ENCODE measurements at regions not wholly inside any gene's neighbourhood (a gene's known extent, or its start where the extent isn't known, plus 50 kb on each side); places are given as distances from the start of the nearest gene placed in this dataset.

DNA sequence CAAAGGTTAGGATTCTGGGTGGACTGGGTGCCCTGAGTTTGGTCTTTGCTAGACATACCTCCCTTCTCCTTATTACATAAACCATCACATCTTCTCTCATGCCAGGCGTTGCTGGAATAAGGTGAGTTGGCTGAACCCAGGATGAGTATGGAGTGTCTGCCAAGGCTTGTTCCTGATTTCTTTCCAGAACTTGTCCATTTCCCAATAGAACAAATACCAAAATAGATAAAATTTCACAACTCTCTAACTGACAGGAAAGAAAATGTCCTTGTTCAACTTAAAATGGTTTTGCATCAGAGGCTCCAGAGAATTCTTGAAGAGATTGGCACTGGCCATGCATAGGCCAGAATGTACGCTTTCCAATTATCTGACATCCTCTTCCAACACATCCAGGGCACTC lies 291.9 kb downstream of the IGSF11 start (continued):
- TF ChIP-seq, protein P1, sequence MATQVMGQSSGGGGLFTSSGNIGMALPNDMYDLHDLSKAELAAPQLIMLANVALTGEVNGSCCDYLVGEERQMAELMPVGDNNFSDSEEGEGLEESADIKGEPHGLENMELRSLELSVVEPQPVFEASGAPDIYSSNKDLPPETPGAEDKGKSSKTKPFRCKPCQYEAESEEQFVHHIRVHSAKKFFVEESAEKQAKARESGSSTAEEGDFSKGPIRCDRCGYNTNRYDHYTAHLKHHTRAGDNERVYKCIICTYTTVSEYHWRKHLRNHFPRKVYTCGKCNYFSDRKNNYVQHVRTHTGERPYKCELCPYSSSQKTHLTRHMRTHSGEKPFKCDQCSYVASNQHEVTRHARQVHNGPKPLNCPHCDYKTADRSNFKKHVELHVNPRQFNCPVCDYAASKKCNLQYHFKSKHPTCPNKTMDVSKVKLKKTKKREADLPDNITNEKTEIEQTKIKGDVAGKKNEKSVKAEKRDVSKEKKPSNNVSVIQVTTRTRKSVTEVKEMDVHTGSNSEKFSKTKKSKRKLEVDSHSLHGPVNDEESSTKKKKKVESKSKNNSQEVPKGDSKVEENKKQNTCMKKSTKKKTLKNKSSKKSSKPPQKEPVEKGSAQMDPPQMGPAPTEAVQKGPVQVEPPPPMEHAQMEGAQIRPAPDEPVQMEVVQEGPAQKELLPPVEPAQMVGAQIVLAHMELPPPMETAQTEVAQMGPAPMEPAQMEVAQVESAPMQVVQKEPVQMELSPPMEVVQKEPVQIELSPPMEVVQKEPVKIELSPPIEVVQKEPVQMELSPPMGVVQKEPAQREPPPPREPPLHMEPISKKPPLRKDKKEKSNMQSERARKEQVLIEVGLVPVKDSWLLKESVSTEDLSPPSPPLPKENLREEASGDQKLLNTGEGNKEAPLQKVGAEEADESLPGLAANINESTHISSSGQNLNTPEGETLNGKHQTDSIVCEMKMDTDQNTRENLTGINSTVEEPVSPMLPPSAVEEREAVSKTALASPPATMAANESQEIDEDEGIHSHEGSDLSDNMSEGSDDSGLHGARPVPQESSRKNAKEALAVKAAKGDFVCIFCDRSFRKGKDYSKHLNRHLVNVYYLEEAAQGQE (IDR thresholded peaks at IDR 0.05; ENCODE audit: unreplicated experiment) = no peak
- TF ChIP-seq ZNF114 (CRISPR knock-in tag; IDR thresholded peaks at IDR 0.05) = no peak
- TF ChIP-seq EZH2phosphoT487 (IDR thresholded peaks at IDR 0.05; ENCODE audit: unreplicated experiment) = no peak
- TF ChIP-seq ZNF331 (CRISPR knock-in tag; IDR thresholded peaks at IDR 0.05; ENCODE audit: low read depth) = no peak

DNA sequence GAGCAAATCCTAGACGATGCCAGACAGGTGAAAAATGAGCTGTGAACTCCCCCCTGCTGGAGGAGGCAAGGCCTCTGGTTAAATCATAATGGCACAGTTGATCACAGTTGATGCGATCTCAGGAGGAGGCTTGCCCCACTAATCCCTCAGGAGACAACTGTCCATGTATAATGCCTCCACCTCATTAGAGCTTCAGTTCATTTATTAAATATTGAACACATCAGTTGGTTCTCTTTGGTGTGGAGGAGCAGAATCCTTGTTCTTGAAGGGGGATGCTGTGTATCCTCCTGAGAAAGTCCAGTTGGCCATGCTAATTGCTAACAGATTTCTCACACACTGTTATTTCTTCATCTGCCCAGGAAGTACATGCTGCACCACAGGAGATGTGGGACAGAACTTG lies 290.5 kb downstream of the IGSF11 start:
- Histone ChIP-seq H3K79me2 (replicated peaks; ENCODE audit: insufficient read depth) (no peaks in the 10 kb centered on the region), H3F3A (replicated peaks; ENCODE audit: low read depth) (no peaks in the 10 kb centered on the region), H4K20me1 (replicated peaks; ENCODE audit: insufficient read depth) (no peaks in the 10 kb centered on the region), H3K36me3 (ENCODE audit: insufficient read depth) (no peaks in the 10 kb centered on the region), H3K27ac (ENCODE audit: low read depth) (no peak overlapping the region), H3K4me3 (no peak overlapping the region), H3K9me2 (ENCODE audit: insufficient read depth) (no peaks in the 10 kb centered on the region; the same call in none of the 2 replicates), H3K27me3 (ENCODE audit: insufficient read depth) (no peaks in the 10 kb centered on the region), H3K4me1 (ENCODE audit: insufficient read depth) (no peaks in the 10 kb centered on the region), H2AFZ (no peak overlapping the region), H3K4me2 (no peak overlapping the region)
- TF ChIP-seq, protein P2, sequence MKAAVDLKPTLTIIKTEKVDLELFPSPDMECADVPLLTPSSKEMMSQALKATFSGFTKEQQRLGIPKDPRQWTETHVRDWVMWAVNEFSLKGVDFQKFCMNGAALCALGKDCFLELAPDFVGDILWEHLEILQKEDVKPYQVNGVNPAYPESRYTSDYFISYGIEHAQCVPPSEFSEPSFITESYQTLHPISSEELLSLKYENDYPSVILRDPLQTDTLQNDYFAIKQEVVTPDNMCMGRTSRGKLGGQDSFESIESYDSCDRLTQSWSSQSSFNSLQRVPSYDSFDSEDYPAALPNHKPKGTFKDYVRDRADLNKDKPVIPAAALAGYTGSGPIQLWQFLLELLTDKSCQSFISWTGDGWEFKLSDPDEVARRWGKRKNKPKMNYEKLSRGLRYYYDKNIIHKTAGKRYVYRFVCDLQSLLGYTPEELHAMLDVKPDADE (IDR thresholded peaks at IDR 0.05) = no peak
- TF ChIP-seq, protein P3, sequence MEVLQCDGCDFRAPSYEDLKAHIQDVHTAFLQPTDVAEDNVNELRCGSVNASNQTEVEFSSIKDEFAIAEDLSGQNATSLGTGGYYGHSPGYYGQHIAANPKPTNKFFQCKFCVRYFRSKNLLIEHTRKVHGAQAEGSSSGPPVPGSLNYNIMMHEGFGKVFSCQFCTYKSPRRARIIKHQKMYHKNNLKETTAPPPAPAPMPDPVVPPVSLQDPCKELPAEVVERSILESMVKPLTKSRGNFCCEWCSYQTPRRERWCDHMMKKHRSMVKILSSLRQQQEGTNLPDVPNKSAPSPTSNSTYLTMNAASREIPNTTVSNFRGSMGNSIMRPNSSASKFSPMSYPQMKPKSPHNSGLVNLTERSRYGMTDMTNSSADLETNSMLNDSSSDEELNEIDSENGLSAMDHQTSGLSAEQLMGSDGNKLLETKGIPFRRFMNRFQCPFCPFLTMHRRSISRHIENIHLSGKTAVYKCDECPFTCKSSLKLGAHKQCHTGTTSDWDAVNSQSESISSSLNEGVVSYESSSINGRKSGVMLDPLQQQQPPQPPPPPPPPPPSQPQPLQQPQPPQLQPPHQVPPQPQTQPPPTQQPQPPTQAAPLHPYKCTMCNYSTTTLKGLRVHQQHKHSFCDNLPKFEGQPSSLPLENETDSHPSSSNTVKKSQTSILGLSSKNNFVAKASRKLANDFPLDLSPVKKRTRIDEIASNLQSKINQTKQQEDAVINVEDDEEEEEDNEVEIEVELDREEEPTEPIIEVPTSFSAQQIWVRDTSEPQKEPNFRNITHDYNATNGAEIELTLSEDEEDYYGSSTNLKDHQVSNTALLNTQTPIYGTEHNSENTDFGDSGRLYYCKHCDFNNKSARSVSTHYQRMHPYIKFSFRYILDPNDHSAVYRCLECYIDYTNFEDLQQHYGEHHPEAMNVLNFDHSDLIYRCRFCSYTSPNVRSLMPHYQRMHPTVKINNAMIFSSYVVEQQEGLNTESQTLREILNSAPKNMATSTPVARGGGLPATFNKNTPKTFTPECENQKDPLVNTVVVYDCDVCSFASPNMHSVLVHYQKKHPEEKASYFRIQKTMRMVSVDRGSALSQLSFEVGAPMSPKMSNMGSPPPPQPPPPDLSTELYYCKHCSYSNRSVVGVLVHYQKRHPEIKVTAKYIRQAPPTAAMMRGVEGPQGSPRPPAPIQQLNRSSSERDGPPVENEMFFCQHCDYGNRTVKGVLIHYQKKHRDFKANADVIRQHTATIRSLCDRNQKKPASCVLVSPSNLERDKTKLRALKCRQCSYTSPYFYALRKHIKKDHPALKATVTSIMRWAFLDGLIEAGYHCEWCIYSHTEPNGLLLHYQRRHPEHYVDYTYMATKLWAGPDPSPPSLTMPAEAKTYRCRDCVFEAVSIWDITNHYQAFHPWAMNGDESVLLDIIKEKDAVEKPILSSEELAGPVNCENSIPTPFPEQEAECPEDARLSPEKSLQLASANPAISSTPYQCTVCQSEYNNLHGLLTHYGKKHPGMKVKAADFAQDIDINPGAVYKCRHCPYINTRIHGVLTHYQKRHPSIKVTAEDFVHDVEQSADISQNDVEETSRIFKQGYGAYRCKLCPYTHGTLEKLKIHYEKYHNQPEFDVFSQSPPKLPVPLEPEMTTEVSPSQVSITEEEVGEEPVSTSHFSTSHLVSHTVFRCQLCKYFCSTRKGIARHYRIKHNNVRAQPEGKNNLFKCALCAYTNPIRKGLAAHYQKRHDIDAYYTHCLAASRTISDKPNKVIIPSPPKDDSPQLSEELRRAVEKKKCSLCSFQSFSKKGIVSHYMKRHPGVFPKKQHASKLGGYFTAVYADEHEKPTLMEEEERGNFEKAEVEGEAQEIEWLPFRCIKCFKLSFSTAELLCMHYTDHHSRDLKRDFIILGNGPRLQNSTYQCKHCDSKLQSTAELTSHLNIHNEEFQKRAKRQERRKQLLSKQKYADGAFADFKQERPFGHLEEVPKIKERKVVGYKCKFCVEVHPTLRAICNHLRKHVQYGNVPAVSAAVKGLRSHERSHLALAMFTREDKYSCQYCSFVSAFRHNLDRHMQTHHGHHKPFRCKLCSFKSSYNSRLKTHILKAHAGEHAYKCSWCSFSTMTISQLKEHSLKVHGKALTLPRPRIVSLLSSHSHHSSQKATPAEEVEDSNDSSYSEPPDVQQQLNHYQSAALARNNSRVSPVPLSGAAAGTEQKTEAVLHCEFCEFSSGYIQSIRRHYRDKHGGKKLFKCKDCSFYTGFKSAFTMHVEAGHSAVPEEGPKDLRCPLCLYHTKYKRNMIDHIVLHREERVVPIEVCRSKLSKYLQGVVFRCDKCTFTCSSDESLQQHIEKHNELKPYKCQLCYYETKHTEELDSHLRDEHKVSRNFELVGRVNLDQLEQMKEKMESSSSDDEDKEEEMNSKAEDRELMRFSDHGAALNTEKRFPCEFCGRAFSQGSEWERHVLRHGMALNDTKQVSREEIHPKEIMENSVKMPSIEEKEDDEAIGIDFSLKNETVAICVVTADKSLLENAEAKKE (CRISPR knock-in tag; IDR thresholded peaks at IDR 0.05) = no peak
- TF ChIP-seq, protein P1 (IDR thresholded peaks at IDR 0.05; ENCODE audit: unreplicated experiment) = no peak
- TF ChIP-seq POLR2AphosphoS5 (IDR thresholded peaks at IDR 0.05; ENCODE audit: low read depth) (no peak), EZH2 (IDR thresholded peaks at IDR 0.05; ENCODE audit: low read depth, unreplicated experiment) (no peak), NANOG (IDR thresholded peaks at IDR 0.05; ENCODE audit: borderline replicate concordance) (no peak), STAT1 (IDR thresholded peaks at IDR 0.05; ENCODE audit: unreplicated experiment) (no peak), ZNF331 (CRISPR knock-in tag; IDR thresholded peaks at IDR 0.05; ENCODE audit: low read depth) (no peak), JUNB (IDR thresholded peaks at IDR 0.05; ENCODE audit: unreplicated experiment) (no peak)
- no peak for ATAC-seq
- H3K27ac Mint-ChIP-seq = no peak overlapping the region
- H3K9me3 Mint-ChIP-seq = peaks cover 14% of the 10 kb centered on the region; the same call in 2 of the 3 replicates
- H3K4me3 Mint-ChIP-seq = no peak overlapping the region
- H3K27me3 Mint-ChIP-seq (ENCODE audit: insufficient read depth, low read depth, poor library complexity) = peaks cover 1% of the 10 kb centered on the region
- DNase-seq (ENCODE audit: low spot score) = no peak
- H3K4me1 Mint-ChIP-seq = no peaks in the 10 kb centered on the region
- H3K36me3 Mint-ChIP-seq (ENCODE audit: low read depth) = peaks cover 3% of the 10 kb centered on the region; the same call in 1 of the 3 replicates

Measured in GM23338 (cell line).